WI38 (cell line): ENCODE measurements at regions not wholly inside any gene's neighbourhood (a gene's known extent, or its start where the extent isn't known, plus 50 kb on each side); places are given as distances from the start of the nearest gene placed in this dataset.

Experiments
- H3K4me3 ChIP-seq: 2 replicates; pipeline ENCODE4 v1.5.1; 2011; ENCODE audit warnings: low read depth, mild to moderate bottlenecking, control low read depth, low read length
- CTCF ChIP-seq: IDR thresholded peaks from 2 replicates; pipeline ENCODE4 v1.5.1; 2012; ENCODE audit warnings: low read depth, mild to moderate bottlenecking, control low read depth, low read length

- no peak for TF ChIP-seq CTCF
- peak overlapping the region; percentile 14 for H3K4me3 ChIP-seq
These were observed 63.6 kb downstream of the SPINK2 start for GRCh38 chr4:56757821-56758411.

GRCh38 chr4:56757261-56757746 is 64.2 kb downstream of the SPINK2 start:
- no peak for TF ChIP-seq CTCF
- H3K4me3 ChIP-seq = peak overlapping the region; percentile 0; the same call in 1 of the 2 replicates

- TF ChIP-seq CTCF = no peak
- no peak overlapping the region for H3K4me3 ChIP-seq
These were observed 65.6 kb downstream of the SPINK2 start for GRCh38 chr4:56755901-56756300.

- TF ChIP-seq CTCF = no peak
These were observed 68.5 kb downstream of the SPINK2 start for GRCh38 chr4:56752985-56753384.

GRCh38 chr4:56750231-56750630 is 69.1 kb upstream of the HOPX start:
- TF ChIP-seq CTCF = no peak
- no peak overlapping the region for H3K4me3 ChIP-seq

More at GRCh38 chr4:56752985-56753384, 68.5 kb downstream of the SPINK2 start:
- H3K4me3 ChIP-seq = no peak overlapping the region

- H3K4me3 ChIP-seq = no peak overlapping the region
- no peak for TF ChIP-seq CTCF
These were observed 67.2 kb upstream of the HOPX start for GRCh38 chr4:56748271-56748670.

- no peak overlapping the region for H3K4me3 ChIP-seq
- no peak for TF ChIP-seq CTCF
These were observed 65.5 kb upstream of the HOPX start for GRCh38 chr4:56746639-56747038.
